PC-3 (cell line): ENCODE measurements at regions not wholly inside any gene's neighbourhood (a gene's known extent, or its start where the extent isn't known, plus 50 kb on each side); places are given as distances from the start of the nearest gene placed in this dataset.

Experiments
- CTCF ChIP-seq: fragments of 300-600 bp; sonication (generic); conservative IDR thresholded peaks from 2 replicates; pipeline ENCODE4 v1.5.1; 2017; ENCODE audit warnings: antibody characterized with exemption, low read depth, mild to moderate bottlenecking, low read length
- EZH2 ChIP-seq: fragments of 300-600 bp; sonication (generic); IDR thresholded peaks from one replicate; pipeline ENCODE4 v1.6.1; 2017; ENCODE audit warnings: antibody characterized with exemption, mild to moderate bottlenecking, low read length; ENCODE audit not compliant: unreplicated experiment
- EZH2phosphoT487 ChIP-seq: fragments of 300-600 bp; sonication (generic); IDR thresholded peaks from 2 replicates; pipeline ENCODE4 v1.6.1; 2018; ENCODE audit warnings: mild to moderate bottlenecking, antibody characterized with exemption, low read length, borderline replicate concordance

GRCh38 chrX:69231903-69232302 is 66.7 kb upstream of the PJA1 start:
- TF ChIP-seq CTCF = no peak
- TF ChIP-seq EZH2phosphoT487 = no peak
- TF ChIP-seq EZH2 = no peak
